ENCODE measurements at regions not wholly inside any gene's neighbourhood (a gene's known extent, or its start where the extent isn't known, plus 50 kb on each side); places are given as distances from the start of the nearest gene placed in this dataset.

DNA sequence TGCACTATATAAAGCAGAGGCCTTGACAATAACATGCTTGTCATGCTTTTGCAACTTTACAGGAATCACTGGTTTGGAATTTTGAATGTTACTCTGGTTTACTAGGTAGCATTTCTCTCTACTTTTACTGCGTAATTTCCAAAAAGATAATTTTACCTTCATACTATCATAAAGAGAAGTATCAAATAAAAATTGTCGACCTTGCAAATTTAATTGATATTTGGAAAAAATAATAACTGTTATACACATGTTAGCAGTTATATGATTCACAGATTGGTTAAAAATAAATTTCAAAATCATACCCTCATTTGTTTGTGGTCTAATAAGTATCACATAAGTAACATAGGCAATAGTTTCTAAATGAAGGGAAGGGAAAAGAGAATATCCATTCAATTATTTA is 228.5 kb upstream of the CACNA2D1 start:
- TF ChIP-seq MAX (IDR thresholded peaks at IDR 0.05) (no peak), RXRA (IDR thresholded peaks at IDR 0.05) (no peak), FOXA2 (IDR thresholded peaks at IDR 0.05) (no peak), YY1 (IDR thresholded peaks at IDR 0.05) (no peak), JUND (IDR thresholded peaks at IDR 0.05) (no peak), EGR1 (IDR thresholded peaks at IDR 0.05; ENCODE audit: low read depth in 2 of 2) (no peak), ATF3 (IDR thresholded peaks at IDR 0.05) (no peak), TAF1 (conservative IDR thresholded peaks at IDR 0.05) (no peak), GABPA (IDR thresholded peaks at IDR 0.05 in 1 of 2, conservative IDR thresholded peaks at IDR 0.05 in 1 of 2) (no peak), HNF4G (IDR thresholded peaks at IDR 0.05) (no peak), CTCF (IDR thresholded peaks at IDR 0.05; ENCODE audit: low read depth, low read length, missing input control) (no peak), FOXA1 (IDR thresholded peaks at IDR 0.05) (no peak)
- no peak overlapping the region for H3K9ac ChIP-seq (ENCODE audit: low read depth in 1 of 2, low read length in 2 of 2)
- WGBS: 75% methylated on average over 2 of the region's 2 CpGs

DNA sequence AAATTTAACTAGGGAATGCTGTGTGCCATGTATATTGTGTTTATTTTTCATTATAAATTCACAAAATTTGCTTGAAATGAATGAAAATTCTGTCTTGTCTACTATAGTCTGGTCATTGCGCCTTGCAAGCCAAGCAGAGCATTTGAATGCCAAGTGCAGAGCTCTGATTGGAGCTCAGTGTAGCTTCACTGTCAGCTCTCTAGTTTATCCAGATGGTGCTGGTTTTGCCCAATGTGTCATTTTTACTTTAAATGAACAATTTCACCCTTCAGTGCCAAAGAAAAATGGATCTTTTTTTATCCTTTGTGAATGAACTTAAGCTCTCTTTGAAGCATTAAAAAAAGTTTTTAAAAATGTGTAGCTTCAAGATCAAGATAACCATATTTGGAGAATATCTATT is 225.6 kb upstream of the CACNA2D1 start:
- no peak overlapping the region for H3K4me3 ChIP-seq (ENCODE audit: low read depth in 1 of 3, low read length in 3 of 3)
- no peak for DNase-seq (ENCODE audit: low spot score)
- no peaks in the 10 kb centered on the region for H3K9me3 ChIP-seq (ENCODE audit: control insufficient read depth in 4 of 4, low read length in 3 of 4)
- no peaks in the 10 kb centered on the region for H3K36me3 ChIP-seq (ENCODE audit: control insufficient read depth in 4 of 4, insufficient read depth in 3 of 4, low read depth in 1 of 4, low read length in 3 of 4)
- H3K27ac ChIP-seq (ENCODE audit: low read depth in 1 of 2, low read length in 2 of 2): no peak overlapping the region
- peaks cover 0 to 2% (median 0%) of the 10 kb centered on the region in 4 donors for H3K27me3 ChIP-seq (ENCODE audit: control insufficient read depth in 4 of 4, insufficient read depth in 4 of 4, low read length in 3 of 4)
- no peak overlapping the region for H3K9ac ChIP-seq (ENCODE audit: low read depth in 1 of 2, low read length in 2 of 2)
- no peak for TF ChIP-seq TAF1 (conservative IDR thresholded peaks at IDR 0.05)
- no peak for TF ChIP-seq FOXA2 (IDR thresholded peaks at IDR 0.05)
- no peak for TF ChIP-seq GABPA (IDR thresholded peaks at IDR 0.05 in 1 of 2, conservative IDR thresholded peaks at IDR 0.05 in 1 of 2)
- no peak for TF ChIP-seq FOXA1 (IDR thresholded peaks at IDR 0.05)
- TF ChIP-seq, protein P1, sequence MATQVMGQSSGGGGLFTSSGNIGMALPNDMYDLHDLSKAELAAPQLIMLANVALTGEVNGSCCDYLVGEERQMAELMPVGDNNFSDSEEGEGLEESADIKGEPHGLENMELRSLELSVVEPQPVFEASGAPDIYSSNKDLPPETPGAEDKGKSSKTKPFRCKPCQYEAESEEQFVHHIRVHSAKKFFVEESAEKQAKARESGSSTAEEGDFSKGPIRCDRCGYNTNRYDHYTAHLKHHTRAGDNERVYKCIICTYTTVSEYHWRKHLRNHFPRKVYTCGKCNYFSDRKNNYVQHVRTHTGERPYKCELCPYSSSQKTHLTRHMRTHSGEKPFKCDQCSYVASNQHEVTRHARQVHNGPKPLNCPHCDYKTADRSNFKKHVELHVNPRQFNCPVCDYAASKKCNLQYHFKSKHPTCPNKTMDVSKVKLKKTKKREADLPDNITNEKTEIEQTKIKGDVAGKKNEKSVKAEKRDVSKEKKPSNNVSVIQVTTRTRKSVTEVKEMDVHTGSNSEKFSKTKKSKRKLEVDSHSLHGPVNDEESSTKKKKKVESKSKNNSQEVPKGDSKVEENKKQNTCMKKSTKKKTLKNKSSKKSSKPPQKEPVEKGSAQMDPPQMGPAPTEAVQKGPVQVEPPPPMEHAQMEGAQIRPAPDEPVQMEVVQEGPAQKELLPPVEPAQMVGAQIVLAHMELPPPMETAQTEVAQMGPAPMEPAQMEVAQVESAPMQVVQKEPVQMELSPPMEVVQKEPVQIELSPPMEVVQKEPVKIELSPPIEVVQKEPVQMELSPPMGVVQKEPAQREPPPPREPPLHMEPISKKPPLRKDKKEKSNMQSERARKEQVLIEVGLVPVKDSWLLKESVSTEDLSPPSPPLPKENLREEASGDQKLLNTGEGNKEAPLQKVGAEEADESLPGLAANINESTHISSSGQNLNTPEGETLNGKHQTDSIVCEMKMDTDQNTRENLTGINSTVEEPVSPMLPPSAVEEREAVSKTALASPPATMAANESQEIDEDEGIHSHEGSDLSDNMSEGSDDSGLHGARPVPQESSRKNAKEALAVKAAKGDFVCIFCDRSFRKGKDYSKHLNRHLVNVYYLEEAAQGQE (IDR thresholded peaks at IDR 0.05): no peak
- no peak for TF ChIP-seq HNF4G (IDR thresholded peaks at IDR 0.05)
- TF ChIP-seq SP1 (IDR thresholded peaks at IDR 0.05): no peak
- TF ChIP-seq CTCF (IDR thresholded peaks at IDR 0.05; ENCODE audit: low read depth, low read length, missing input control): no peak
- TF ChIP-seq, protein P2, sequence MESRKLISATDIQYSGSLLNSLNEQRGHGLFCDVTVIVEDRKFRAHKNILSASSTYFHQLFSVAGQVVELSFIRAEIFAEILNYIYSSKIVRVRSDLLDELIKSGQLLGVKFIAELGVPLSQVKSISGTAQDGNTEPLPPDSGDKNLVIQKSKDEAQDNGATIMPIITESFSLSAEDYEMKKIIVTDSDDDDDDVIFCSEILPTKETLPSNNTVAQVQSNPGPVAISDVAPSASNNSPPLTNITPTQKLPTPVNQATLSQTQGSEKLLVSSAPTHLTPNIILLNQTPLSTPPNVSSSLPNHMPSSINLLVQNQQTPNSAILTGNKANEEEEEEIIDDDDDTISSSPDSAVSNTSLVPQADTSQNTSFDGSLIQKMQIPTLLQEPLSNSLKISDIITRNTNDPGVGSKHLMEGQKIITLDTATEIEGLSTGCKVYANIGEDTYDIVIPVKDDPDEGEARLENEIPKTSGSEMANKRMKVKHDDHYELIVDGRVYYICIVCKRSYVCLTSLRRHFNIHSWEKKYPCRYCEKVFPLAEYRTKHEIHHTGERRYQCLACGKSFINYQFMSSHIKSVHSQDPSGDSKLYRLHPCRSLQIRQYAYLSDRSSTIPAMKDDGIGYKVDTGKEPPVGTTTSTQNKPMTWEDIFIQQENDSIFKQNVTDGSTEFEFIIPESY (IDR thresholded peaks at IDR 0.05): no peak
- TF ChIP-seq YY1 (IDR thresholded peaks at IDR 0.05): no peak
- no peak for TF ChIP-seq JUND (IDR thresholded peaks at IDR 0.05)
- no peak for TF ChIP-seq RXRA (IDR thresholded peaks at IDR 0.05)
- no peak for TF ChIP-seq EGR1 (IDR thresholded peaks at IDR 0.05; ENCODE audit: low read depth in 2 of 2)
- no peak for TF ChIP-seq RAD21 (IDR thresholded peaks at IDR 0.05)
- TF ChIP-seq HNF4A (conservative IDR thresholded peaks at IDR 0.05): no peak
- TF ChIP-seq MAX (IDR thresholded peaks at IDR 0.05): no peak
- no peak for TF ChIP-seq NR2F2 (IDR thresholded peaks at IDR 0.05)
- no peak for TF ChIP-seq ATF3 (IDR thresholded peaks at IDR 0.05)
- 89% methylated on average over 1 of the region's 1 CpG for WGBS
- H3K4me1 ChIP-seq (ENCODE audit: control insufficient read depth in 4 of 4, insufficient read depth in 4 of 4, low read length in 3 of 4): no peaks in the 10 kb centered on the region

More for the DNA sequence above, 228.5 kb upstream of the CACNA2D1 start:
- DNase-seq (ENCODE audit: low spot score): no peak
- Histone ChIP-seq H3K4me1 (ENCODE audit: control insufficient read depth in 4 of 4, insufficient read depth in 4 of 4, low read length in 3 of 4) (no peaks in the 10 kb centered on the region), H3K36me3 (ENCODE audit: control insufficient read depth in 4 of 4, insufficient read depth in 3 of 4, low read depth in 1 of 4, low read length in 3 of 4) (no peaks in the 10 kb centered on the region), H3K9me3 (ENCODE audit: control insufficient read depth in 4 of 4, low read length in 3 of 4) (no peaks in the 10 kb centered on the region), H3K27me3 (ENCODE audit: control insufficient read depth in 4 of 4, insufficient read depth in 4 of 4, low read length in 3 of 4) (peaks cover 0 to 5% (median 0%) of the 10 kb centered on the region in 4 donors), H3K4me3 (ENCODE audit: low read depth in 1 of 3, low read length in 3 of 3) (no peak overlapping the region), H3K27ac (ENCODE audit: low read depth in 1 of 2, low read length in 2 of 2) (no peak overlapping the region)
